Frontal cortex (tissue), 3 donors: ENCODE measurements at regions not wholly inside any gene's neighbourhood (a gene's known extent, or its start where the extent isn't known, plus 50 kb on each side); places are given as distances from the start of the nearest gene placed in this dataset.
A peak's percentile ranks its signal among the peaks of the same experiment; 100 is the strongest.

Experiments
- DNase-seq, 2 donors: peaks; one replicate each; pipeline ENCODE4 v3.0.0; 2012; ENCODE audit warnings: low spot score in 2 of 2
- FAIRE-seq: peaks from 2 replicates; lab custom pipeline; 2012; peaks lifted over from hg19 to GRCh38; lab: Jason Lieb, UNC
- donor health status: control.
- donor health status: control.
- donor health status: control.

GRCh38 chr12:66837311-66837627, 158.4 kb upstream of the GRIP1 start:
- DNase-seq: no peak
- FAIRE-seq: no peak

DNA sequence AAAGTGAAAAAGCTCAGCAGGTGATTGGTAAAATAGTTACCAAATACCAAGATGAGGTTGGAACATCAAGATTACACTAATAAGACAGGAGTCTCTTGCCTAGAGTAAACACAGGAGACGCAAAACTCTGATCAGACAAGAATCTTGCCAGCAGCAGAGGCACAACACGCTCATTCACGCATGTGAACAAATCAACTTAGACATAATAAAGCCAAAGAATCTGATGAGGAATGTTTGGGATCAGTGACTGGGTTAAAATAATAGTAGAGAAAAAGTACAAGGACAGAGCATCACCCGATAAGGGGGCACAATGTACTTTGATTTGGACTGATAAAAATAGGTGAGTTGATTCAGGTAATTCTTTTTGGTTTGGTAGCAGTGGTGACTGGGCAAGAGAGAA, 159.5 kb upstream of the GRIP1 start:
- FAIRE-seq (no peak), DNase-seq (no peak)

GRCh38 chr12:66848967-66849366, 170.1 kb upstream of the GRIP1 start:
- DNase-seq (no peak), FAIRE-seq (no peak)

- no peak for DNase-seq
- no peak for FAIRE-seq
Observed at GRCh38 chr12:66851134-66851533, 172.3 kb upstream of the GRIP1 start.

GRCh38 chr12:66852091-66852490, 173.2 kb upstream of the GRIP1 start:
- no peak for FAIRE-seq
- DNase-seq: no peak

DNA sequence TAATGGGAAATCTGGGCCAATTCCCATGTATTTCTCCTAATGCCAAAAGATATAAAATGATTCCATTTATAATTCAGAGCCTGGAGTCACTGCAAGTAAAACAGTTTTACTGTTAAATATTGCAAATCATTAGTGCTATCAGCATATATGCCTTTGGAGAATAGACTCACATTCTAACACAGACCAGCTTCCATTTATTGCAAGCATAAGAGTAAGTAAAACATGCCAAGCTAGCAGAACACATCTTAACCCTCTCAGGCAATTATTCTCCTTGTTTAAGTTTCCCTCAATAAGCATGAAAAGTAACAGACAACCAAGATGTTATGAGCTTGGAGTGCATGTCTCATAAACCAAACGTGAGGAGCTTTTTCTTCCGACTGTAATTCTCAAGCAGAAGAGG, 173.9 kb upstream of the GRIP1 start:
- FAIRE-seq: no peak
- DNase-seq: no peak

- no peak for FAIRE-seq
- no peak for DNase-seq
Observed at GRCh38 chr12:66859751-66860440, 181.0 kb upstream of the GRIP1 start.

DNA sequence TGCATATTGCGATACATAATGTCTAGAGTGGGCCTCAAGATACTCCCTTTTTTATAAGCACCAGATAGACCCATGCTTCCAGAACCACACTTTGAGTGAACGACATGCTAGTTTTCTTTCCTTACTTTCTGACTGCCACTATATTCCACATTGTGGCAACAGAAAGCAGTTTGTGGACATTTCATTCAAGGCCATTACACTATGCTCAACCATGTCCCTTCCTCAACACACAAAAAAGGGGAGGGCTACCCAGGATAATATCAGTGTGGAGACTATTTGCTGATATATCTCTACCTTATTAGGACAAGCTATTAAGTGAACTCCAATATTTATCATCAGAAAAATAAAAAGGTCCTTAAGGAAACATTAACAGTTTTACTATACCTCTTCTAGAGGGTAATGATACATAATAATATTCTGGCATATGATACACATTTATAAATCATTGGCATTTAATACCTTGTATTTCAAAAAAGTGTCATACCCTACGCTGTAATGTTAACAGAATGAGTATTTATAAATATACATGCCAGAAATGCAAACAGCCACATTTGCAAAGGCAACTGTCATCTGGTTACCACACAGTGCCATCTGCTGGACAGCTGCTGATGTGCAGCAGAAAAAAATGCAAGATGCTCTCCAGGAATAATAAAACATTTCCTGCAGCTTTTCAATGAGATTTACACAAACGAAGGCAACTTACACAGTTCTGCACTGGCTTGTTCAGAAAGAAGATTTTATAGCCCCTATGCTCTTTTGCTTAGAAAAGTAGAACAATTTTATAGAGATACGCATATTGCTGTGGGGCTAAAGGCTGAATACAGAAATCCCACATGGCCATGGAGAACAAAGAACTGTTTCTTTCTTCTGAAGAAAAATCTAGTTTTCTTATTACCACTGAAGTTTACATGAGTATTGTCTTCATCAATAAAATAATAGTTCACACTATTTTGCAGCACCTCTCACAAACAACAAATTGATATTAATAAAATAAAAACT, 182.2 kb upstream of the GRIP1 start:
- FAIRE-seq (peak; percentile 74), DNase-seq (peak; percentile 2 to 16)

DNA sequence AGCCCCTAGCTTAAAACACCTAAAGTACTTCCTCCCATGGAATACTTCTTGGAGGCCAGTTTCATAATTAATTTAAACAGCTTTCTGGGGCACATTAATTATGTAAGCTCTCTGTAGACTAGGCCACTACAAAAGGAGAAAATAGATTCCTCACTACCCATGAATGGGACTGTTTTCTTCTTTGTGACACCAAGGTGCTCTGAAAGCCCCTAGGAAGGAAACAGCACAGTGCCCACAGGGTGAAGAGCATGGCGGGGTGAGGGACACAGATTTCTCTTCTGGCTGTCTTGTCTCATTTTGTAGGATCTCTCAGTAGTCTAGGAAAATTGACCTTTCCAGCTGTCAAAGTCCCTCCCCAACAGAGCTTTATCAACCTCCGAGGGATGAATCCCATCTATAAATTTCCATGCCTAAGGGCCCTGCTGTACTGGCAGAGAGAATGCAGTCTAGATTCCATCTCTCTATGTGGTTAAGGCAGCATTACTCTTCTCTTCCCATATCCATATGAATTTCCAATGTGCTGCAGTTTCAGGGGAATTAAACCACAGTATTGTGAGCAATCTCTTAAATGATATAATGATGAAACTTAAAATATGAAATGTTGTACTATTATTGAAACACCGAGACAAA, 183.6 kb upstream of the GRIP1 start:
- FAIRE-seq: no peak
- no peak for DNase-seq

GRCh38 chr12:66863276-66863675, 184.4 kb upstream of the GRIP1 start:
- DNase-seq (no peak), FAIRE-seq (no peak)

DNA sequence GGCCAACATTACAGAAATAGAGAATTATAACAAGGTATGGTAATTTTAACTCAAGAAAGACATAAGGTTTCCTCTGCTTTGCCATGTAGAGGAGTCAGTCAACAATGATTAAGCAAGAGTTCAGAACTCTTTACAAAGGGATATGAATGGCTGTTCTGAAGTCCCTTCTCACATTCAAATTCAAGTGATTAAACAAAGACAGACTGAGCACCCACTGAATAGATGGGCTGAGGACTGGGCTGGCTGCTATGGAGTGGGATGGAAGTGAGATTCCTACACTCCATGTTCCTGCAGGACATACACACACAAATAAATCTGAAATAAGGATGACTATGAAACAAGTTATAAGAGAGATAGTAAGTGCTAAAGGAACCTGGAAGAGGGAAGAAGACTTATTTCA, 199.0 kb upstream of the GRIP1 start:
- DNase-seq (no peak), FAIRE-seq (no peak)

DNA sequence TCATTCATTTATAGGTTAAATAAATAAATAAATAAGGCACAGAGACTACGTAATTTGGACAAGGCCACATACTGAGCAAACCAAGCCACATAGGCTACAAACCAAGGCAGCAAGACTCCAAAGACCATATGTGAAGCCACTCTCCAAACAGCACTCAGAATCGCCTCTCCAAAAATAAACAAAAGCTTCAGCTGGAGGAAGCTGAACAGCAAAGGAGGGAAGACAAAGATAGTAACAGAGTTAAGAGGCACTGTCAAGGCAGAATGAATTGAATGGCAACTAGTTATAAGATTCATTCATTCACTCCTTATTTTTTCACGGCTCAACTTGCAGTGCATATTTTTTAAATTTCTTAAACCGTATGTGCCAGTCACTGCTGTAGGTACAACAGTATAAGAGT, 200.5 kb upstream of the GRIP1 start:
- no peak for FAIRE-seq
- no peak for DNase-seq

DNA sequence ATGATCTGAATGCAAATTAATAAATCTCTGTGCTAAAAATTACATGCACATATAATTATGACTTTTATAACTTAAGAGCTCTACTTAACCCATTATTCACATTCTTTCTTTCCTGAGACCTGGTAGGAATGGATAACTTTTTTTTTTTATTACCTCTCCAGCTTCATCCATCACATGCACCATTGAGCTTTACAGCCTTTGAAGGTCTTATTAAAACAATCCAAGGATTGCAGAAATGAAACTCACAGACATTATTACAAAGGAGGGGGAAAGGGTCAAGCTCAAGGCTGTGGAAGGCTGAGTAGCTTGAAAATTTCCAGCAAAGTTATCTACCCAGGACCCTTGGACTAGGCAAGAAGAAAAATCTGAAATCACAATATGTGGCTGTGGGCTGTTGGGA, 202.5 kb upstream of the GRIP1 start:
- FAIRE-seq (no peak), DNase-seq (no peak)

DNA sequence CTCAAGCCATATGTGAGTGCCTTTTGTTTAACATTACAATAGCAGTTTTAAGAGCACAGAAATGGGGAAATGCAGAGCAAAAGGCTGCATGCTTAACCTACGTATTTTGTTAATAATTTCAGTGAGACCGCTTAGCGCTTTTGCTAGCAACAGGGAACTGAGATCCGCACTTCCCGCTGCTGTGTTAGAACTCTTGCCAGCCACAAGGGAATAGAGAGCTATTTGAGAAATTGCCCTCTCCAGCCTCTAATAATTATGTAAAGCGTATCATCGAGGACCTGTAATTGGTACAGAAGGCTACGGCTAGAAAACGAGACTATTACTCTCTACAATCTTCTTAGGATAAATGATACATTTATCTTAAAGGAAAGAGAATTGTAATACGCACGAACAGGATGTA, 205.2 kb upstream of the GRIP1 start:
- no peak for DNase-seq
- FAIRE-seq: no peak

DNA sequence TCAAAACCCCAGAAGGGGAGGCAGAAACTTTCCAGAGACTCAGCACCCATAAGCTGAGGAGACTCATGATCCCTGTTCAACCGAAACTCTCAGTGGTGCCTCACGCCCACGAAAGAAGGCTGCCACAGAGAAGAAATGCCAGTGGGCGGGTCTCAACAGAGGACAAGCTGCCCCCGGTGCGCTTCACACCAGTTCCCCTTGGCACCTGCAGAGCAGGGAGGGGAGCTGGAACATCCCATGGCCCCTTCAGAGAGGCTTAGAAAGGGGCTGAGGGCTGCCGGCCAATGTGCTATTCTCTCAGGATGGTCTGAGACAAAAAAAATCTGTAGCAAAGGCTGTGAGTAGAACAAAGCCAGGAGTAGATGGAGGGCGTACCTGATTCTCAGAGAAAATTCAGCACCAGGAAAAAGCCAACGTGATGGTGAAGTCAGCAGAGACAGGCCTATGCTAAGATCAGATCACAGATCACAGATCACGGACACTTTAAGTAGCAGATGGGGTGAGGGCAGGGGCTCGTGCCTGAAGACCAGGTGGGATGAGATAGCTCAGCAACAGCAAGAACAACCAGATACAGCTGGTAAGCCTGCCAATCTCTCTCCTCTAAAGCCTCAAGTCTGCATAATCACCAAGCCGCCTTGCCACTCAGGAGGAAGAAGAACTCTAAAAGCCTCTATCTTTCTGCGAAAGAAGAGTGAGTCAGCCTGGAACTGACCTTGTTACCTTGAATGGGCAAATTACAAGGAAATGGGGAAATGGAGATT, 206.4 kb upstream of the GRIP1 start:
- DNase-seq (no peak), FAIRE-seq (no peak)

DNA sequence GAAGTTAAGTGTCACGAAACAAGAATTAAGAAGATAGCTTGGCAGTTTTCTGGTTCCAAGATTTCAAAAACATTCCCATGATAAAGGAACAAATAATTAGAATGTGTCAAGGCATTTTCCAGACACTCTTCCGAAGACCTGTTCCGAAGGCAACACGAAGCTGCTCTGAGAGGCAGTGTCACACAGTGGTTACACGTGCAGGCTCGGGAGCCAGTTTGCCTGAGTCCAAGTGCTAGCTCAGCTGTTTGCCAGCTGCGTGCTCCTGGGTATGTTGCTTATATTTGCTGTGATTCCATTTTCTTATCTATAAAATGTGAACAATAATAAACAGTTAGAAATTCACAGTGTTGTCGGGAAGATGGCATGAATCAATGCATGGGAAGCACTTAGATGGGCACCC, 217.9 kb upstream of the GRIP1 start:
- DNase-seq (no peak), FAIRE-seq (no peak)

DNA sequence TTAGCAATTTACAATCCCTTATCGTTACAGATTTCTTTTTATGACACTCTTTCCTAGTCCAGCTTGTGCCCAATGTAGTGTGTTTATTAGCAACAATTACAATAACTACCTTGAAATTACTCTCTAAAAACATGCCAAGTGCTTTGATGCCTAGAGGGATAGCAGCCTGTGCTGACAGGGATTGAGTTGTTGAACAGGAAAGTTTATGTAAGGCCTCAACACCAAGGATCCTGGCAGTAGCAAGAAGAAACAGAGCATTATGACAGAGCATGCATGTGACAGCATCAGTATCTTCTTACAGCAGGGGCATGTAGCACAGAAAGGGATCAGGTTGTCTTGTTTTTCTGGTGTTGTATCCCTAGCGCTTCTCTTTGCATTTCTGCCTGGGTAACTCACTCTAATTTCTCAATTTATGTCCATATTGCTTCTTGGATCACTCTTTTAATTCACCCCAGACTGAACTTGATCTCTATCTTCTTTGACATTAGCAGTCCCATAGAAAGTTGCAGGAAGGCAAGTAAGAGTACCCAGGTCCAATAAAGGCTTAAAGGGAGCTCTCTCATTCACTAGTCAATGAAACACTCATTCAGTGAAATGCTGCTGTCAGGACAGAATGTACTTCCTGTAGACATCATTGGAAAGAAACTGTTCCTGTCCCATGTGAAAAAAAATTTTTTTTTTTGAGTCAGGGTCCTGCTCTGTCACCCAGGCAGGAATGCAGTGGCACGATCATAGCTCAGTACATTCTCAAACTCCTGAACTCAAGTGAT, 220.0 kb upstream of the GRIP1 start:
- no peak for FAIRE-seq

GRCh38 chr12:66899588-66899987, 220.7 kb upstream of the GRIP1 start:
- DNase-seq: no peak
- FAIRE-seq: no peak

More for the DNA sequence above, 220.0 kb upstream of the GRIP1 start:
- no peak for DNase-seq

GRCh38 chr12:66900616-66901015, 221.7 kb upstream of the GRIP1 start:
- no peak for DNase-seq
- FAIRE-seq: no peak
